ENCODE measurements at regions not wholly inside any gene's neighbourhood (a gene's known extent, or its start where the extent isn't known, plus 50 kb on each side); places are given as distances from the start of the nearest gene placed in this dataset.

DNA sequence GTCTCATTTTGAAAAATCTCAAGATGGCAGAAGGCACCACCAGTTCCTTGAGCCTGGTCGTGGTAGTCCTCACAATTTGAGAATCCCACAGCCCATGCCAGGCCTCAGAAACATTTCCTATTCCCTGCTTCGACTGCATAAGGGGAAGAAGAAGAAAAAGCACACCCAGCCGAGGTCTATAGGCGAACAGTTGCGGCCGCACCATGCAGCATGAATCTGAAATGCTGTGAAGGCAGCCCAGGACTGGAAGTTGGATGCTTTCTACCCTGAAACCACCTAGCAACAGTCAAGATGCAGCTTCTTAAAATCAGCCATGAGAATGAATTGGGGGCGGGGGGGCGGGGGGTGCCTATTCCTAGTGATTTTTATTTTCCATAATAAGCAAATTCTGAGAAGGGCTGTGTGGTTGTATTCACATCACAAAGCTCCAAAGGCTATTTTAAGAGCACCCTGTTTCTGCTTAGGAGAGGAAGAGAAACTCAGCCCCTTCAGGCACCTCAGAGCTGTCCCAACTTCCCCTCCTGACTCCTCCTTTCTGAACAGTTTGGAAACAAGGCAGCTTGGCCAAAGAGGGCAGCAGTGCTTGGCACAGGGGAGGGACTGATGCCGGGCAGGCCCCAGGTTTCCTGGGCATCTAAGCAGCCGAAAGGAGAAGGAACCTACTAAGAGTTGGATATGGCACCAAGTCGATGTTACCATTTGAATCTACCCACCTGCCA lies 172.5 kb upstream of the FOXN3 start:
- ATAC-seq (peak; percentile 59), DNase-seq (ENCODE audit: missing footprints) (no peak)
- intact Hi-C loops (cut with DNase I): no loop called here

- DNase-seq (ENCODE audit: missing footprints) (no peak), ATAC-seq (no peak)
- intact Hi-C loops (cut with DNase I): no loop called here
Measured at GRCh38 chr14:89588840-89589296, 171.8 kb upstream of the FOXN3 start.

DNA sequence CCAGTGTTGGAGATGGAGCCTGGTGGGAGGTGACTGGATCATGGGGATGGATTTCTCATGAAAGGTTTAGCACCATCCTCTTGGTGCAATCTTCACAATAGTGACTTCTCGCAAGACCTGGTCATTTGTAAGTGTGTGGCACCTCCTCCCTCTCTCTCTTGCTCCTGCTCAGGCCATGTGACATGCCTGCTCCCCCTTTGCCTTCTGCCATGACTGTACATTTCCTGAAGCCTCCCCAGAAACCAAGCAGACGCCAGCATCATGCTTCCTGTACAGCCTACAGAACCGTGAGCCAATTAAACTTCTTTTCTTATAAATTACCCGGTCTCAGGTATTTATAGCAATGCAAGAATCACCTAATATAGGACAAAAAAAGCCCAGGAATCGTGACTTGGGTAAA lies 171.0 kb upstream of the FOXN3 start:
- intact Hi-C loops (cut with DNase I): no loop called here

DNA sequence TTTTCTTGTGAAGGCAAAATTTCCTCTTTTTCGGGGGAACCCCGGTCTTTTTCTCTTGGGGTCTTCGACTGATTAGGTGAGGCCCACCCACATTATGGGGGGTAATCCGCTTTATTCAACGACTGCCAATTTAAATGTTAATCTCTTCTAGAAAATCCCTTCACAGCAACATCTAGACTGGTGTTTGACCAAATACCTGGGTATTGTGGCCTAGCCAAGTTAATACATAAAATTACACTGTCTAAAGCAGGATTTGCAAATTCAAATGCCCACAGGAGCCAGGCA lies 170.0 kb upstream of the FOXN3 start:
- intact Hi-C loops (cut with DNase I): no loop called here
- no peak for ATAC-seq
- no peak for DNase-seq (ENCODE audit: missing footprints)

More for the DNA sequence above, 171.0 kb upstream of the FOXN3 start:
- ATAC-seq: no peak
- DNase-seq (ENCODE audit: missing footprints): no peak

- intact Hi-C loops (cut with DNase I): no loop called here
- ATAC-seq: peak; percentile 44
- no peak for DNase-seq (ENCODE audit: missing footprints)
Measured at GRCh38 chr14:89586258-89587135, 169.5 kb upstream of the FOXN3 start.

DNA sequence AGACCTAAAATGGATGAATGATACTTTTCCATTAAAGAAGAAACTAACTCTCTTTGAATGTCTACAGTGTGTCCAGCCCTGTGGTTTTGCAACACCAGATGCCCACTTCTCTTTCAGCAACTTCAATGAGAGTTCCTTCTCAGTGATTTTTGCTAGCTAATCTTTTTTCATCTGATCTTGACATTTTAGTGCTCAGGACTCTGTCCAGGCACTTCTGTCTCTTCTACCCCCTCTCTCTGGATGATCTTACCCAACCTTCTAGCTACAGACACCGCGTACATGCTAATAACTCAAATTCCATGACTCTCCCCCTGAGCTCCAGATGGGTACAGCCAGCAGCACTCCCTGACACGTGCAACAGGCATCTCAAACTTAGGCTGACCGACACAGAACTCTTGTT lies 161.1 kb upstream of the FOXN3 start:
- no peak for DNase-seq (ENCODE audit: missing footprints)
- intact Hi-C loops (cut with DNase I): no loop called here
- ATAC-seq: peak; percentile 75

DNA sequence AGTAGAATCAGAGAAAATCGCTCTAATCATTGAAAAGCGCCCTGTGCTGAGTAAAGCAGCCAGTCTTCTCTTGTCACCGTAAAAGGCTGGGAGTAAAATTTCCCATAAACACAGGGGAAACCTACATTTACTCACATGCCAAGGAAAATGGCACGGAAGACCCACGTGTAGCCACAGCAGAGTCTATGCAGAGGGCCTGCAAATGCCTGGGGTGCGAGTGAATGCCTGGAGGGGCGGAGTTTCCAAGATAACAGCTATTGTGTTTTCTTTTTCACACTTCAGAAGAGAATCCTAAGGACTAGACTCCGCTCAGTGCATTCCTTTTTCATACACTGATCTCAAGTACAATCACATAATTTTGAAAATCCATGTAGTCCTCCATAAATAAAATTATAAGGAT lies 159.9 kb upstream of the FOXN3 start:
- intact Hi-C loops (cut with DNase I): no loop called here
- ATAC-seq: no peak
- DNase-seq (ENCODE audit: missing footprints): no peak

- DNase-seq (ENCODE audit: missing footprints) (no peak), ATAC-seq (no peak)
- intact Hi-C loops (cut with DNase I): no loop called here
Measured at GRCh38 chr14:89576145-89576927, 159.3 kb upstream of the FOXN3 start.

- DNase-seq (ENCODE audit: missing footprints) (no peak), ATAC-seq (no peak)
- intact Hi-C loops (cut with DNase I): no loop called here
Measured at GRCh38 chr14:89575386-89576061, 158.5 kb upstream of the FOXN3 start.

- DNase-seq (ENCODE audit: missing footprints) (no peak), ATAC-seq (peak; percentile 16)
- intact Hi-C loops (cut with DNase I): loop anchor here (5.0 kb wide), 1 partner anchor 43 kb away; no protein-coding TSS in a partner anchor
Measured at GRCh38 chr14:89574420-89574819, 157.4 kb upstream of the FOXN3 start.

DNA sequence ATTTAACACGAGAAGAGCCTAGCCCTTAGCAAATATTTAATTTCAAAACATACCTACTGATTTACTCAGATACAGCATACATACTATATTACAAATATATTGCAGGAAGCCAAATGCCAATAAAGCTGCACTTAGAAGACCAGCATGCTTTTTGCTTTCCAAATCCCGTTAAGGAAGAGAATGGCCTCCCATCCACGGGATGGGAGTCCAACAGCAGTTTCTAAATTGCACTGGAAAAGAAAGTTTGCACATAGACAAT lies 156.3 kb upstream of the FOXN3 start:
- ATAC-seq (no peak), DNase-seq (ENCODE audit: missing footprints) (no peak)
- intact Hi-C loops (cut with DNase I): loop anchor here (2.0 to 5.0 kb wide), 2 partner anchors 27 to 44 kb away; no protein-coding TSS in a partner anchor

DNA sequence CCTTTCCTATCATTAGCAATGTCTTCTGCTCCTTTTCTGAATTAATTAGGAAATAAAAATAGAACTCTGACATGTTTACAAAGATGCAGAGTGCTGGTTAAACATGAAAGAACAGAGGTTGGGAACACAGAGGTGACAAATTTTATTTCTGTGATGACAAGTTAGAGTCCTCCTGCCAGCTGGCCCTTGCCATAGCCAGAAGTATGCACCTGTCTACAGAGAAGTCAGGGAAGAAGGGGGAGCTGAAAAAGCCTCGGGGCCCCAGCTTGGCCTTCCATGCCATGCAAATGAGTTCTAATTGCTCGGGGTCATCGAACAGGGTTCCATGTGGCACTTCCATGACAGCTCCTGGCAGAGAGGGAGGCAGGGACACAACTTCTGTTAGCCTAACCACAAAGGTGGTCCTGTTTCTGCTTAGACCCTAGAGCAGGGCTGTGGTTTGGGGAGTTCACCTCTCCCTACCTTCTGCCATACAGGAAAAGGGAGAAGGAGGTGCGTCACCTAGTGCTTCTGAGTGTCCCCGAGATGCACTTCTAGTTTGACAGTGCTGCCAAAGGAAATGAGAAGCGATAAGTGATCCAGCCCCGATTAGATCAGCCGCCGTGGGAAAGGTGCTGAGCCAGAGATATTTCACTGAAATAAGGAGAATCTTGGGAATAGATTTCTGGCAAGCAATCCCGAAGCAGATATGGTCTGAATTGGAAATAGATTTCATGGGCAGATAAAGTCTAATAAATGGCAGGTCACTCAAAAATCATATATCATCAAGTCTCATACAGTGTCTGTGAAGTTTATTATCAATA lies 155.8 kb upstream of the FOXN3 start:
- ATAC-seq: peak; percentile 47
- no peak for DNase-seq (ENCODE audit: missing footprints)
- intact Hi-C loops (cut with DNase I): loop anchor here (2.0 to 5.0 kb wide), 2 partner anchors 28 to 45 kb away; no protein-coding TSS in a partner anchor

DNA sequence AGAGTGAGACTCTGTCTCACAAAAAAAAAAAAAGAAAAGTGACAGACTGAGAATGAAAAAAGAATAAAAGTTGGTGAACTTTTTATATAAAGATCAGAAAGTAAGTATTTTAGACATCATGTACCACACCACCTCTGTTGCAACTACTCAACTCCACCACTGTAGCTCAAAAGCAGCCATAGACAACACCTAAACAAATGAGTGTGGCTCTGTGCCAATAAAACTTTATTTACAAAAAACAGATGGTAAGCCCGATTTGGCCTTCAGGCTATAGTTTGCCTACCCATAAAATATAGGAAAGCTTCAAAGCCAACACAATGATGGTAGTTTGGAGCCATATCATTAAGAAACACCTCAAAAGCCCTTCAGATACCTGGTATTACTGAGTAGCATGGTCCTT lies 154.5 kb upstream of the FOXN3 start:
- intact Hi-C loops (cut with DNase I): loop anchor here (5.0 kb wide), 1 partner anchor 46 kb away; no protein-coding TSS in a partner anchor
- DNase-seq (ENCODE audit: missing footprints): no peak
- ATAC-seq: no peak

DNA sequence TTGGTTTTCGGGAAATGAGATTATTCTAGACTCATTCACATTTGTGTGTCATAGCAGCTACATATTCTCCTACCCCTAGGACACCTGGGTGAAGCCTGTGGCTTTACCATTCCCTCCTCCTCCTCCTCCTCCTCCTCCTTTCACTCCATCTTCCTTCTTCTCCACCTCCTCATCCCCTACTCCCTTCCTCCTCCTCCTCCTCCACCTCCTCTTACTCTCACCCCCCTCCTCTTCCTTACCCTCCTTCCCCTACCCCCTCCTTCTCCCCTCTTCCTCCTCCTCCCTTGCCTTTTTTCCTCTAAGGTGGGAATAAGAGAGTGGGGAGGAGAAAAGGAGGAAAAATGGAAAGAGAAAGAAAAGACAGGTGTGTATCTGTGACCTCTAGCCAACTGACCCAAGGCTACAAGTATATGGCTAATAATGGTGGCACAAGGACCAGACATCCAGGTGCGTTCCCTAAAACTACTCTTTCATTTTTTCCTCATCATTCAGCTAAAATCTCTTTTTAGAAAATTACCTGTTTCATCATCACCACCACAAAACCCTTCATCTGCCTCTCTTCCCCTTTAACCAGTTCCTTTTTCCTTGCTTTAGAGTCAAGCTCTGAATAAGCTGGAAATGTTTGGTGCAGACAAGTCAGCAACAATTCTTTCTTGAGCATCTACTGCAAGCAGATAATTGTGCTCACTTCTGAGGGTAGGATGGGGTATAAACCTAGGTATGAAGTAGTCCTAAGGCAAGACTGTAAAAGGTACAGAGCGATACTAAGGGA lies 149.8 kb upstream of the FOXN3 start:
- intact Hi-C loops (cut with DNase I): no loop called here
- ATAC-seq: no peak
- no peak for DNase-seq (ENCODE audit: missing footprints)

DNA sequence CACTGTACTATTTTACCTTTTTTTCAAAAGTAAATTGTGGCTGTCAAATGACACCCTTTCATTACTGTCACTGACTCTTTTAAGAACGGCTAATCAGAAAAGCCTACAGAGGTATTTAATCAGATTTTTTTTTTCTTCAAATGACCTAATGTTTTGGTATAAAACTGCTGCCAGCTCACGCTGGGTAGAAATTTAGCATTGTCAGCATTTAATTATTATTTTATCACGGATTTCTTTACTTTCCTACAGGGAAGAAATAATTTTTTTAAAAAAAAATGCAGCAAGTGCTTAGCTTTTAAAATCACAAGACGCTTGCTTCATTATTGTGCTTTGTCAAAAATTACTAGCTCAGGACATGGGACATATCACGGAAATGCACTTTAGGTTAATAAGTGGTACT lies 149.1 kb upstream of the FOXN3 start:
- intact Hi-C loops (cut with DNase I): no loop called here
- ATAC-seq (no peak), DNase-seq (ENCODE audit: missing footprints) (no peak)

DNA sequence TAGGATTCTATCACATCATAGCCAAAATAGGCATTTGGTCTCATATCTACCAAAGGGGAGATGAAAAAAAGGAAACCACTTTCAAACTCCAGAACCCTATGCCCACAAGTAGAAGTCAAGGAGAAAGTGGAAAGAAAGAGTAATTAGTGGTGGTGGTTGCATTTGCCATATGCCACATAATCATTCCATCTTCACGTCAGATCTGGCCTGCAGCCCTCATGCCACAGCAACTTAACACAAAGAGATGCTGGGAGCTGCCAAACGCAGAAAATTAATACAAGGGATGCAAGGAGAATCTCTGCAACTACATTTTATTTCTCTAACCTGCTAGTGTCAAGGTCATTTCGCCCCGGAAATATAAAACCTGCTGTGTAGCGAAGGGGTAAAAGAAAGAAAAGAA lies 148.6 kb upstream of the FOXN3 start:
- ATAC-seq (no peak), DNase-seq (ENCODE audit: missing footprints) (no peak)
- intact Hi-C loops (cut with DNase I): no loop called here

DNA sequence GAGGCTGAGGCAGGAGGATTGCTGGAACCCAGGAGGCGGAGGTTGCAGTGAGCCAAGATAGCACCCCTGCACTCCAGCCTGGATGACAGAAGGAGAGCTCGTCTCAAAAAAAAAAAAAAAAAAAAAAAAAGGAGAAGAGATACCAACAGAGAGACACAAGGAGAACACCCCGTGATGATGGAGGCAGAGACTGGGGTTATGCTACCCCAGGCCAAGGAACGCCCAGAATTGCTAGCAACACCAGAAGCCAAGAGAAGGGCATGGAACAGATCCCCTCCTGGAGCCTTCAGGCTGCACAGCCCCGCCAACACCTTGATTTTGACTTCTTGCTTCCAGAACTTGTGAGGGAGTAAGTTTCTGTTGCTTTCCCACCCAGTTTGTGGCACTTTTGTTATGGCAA lies 148.0 kb upstream of the FOXN3 start:
- no peak for ATAC-seq
- DNase-seq (ENCODE audit: missing footprints): no peak
- intact Hi-C loops (cut with DNase I): no loop called here

Data from Right ventricle myocardium inferior (tissue), 1 donor.